ENCODE measurements at regions not wholly inside any gene's neighbourhood (a gene's known extent, or its start where the extent isn't known, plus 50 kb on each side); places are given as distances from the start of the nearest gene placed in this dataset.
A peak's percentile ranks its signal among the peaks of the same experiment; 100 is the strongest.
"Not testable (repeated sequence)": the region's sequence is repeated elsewhere in the genome, so short reads cannot be mapped to it uniquely, and the experiment has no call there.

DNA sequence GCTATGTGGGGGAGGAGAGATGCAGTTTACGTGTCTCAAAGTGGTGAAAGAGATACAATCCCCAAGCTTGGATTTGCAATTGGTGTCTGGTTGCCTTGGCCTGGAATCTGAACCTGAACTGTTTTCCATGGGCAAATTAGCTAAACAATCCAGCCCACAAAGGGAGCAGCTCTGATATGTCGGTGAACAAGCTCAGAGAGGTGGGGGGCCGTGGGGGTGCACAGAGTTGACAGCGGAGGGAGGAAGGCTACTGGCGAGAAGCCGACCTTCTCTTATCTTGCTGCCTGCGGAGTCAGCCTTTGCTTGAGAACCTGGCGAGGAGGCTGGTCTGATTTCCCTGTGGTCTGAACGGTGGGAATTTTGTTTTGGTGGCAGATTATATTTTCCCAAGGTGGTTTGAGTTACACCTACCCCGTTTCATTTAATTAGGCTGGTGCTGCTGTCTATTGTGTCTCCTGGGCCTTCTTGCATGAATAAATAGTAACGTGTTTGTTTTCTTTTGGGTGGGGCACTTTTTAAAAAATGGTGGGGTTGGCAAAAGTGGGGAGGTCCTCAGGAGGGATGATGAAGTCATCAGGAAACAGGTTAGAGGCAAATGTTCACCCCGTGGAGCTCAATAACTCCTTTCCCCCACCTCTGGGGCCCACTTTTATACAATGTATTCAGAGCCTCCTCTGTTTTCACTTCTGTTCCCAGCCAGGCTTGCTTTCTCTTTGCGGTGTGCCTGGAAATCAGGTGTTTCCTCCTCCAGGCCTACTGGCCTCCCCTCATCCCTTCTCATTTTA is 80.9 kb upstream of the IGFBP5 start:
- DNase-seq = no peak

DNA sequence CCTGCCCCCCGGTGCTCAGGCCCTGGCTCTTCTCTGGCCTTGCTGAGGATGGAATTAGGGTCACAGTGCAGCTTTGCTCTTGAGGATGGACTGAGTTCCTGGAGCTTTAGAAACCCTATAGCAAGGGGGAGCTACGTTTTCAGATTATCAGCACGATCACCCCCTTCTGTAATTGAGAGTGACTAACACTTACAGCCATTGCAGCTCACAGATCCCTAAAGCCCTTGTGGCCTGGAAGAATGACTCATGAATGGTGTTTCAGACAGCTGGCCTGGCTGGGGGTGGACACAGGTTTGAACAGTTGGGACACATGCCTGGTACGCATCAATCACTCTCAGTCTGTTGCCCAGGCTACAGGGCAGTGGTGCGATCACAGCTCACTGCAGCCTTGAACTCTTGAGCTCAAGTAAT is 79.7 kb upstream of the IGFBP5 start:
- no peak for DNase-seq

DNA sequence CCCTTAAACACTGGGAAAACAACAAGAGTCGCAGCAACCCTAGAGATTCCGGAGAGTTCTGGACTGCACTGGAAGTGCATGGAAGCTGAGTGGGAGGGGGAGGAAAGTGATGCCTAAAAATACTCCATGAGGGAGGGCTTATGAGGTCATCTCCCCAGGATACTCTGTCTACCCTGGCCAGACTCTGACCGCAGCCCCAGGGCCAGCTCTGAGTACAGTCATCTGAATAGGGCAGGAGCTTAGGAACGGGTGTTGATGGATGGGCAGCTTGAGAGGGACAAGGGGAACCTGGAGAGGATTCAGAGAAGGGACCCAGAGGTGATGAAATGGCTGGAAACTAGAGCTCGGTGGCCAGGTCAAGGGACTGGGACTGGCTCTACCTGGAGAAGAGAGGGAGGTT is 79.3 kb upstream of the IGFBP5 start:
- DNase-seq = no peak

DNA sequence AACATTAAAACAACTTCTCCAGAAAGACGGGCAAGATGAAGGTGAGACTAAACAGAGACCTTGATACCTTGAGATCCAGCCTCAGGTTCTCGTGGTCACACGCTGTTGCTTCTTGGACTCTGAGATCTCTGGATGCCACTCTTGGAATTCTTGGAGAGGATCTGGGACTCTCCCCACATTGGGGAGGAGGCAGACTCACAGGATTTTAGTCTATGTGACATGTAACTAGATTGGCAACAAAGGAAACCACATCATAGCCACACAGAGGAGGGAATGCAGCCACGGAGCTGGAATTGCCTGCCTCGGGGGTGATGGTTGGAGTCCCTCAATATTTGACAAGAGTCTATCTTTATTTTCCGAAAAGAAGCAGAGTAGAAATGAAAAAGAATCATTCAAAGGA is 78.8 kb upstream of the IGFBP5 start:
- no peak for DNase-seq

DNA sequence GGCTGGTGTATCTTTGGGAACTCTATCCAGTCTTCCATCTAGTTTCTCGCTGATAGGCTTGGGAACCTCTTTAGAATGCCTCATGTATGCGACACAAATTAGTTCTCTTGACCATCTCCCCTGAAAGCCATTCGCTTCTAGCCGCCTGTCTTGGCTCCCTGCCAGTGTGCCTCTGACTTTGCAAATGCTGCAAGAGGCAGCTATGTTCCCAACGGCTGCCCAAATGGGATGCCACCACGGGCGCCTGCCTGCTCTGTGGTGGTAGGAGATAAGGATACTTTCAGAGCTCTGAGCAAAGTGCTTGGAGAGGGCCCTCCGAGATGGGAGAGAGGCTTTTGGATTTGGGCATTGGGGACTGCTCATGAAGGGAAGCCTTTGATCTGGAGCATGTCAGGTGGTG is 77.7 kb upstream of the IGFBP5 start:
- peak in 1 of 56 donors; percentile 10 for DNase-seq

DNA sequence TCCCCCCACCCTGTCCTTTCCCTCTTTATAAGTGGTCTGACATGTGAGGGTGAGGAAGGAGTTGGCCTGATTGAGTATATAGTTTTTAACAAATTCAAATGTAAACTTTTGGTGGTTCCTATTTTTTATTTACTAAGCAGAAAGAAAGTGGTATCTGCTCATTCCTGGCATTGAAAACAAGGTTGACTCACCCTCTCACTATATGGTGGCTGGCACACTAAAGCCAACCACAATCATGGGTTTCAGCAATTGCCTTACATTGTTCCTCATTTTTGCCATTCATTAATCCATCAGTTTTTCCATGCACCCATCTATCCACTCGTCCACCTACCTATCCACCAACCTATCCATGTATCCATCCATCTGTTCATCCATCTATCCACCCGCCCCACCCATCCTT is 75.4 kb upstream of the IGFBP5 start:
- DNase-seq = no peak

DNA sequence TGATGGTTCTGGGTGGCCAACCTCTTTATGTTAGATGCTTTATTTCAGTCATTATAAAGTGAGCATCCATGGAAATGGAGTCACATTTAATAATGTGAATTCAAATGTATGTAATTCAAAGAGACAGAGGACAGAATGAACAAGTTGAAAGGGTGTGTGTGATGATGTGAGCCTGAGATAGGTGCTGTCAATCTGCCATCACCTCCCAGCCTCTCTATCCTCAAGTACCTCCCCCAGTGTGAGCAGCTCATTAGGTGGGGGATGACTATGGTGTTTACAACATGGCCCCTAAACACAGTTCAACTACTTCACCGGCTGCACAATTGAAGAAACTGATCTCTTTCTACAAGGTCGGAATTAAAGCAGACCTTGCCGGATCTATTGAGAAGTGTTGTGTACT is 74.7 kb upstream of the IGFBP5 start:
- DNase-seq = no peak

DNA sequence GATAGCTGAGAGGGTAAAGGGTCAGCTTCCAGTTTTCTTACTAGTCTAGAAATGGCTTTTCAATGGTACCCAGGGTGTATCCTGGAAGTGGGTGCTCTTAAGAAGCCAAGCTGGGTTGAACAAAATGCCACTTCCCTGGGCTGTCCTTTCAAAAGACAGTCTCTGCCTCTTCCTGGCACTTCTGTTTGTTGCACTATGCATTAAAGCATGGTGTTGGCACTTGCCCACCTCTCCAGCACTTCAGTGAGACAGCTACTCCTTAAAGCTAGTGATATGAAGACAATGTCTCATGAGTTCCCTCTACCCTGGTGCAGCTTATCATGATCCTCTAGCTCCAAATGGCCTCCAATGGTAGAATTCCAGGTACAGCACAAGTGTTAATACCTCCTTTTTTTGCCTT is 74.3 kb upstream of the IGFBP5 start:
- no peak for DNase-seq

DNA sequence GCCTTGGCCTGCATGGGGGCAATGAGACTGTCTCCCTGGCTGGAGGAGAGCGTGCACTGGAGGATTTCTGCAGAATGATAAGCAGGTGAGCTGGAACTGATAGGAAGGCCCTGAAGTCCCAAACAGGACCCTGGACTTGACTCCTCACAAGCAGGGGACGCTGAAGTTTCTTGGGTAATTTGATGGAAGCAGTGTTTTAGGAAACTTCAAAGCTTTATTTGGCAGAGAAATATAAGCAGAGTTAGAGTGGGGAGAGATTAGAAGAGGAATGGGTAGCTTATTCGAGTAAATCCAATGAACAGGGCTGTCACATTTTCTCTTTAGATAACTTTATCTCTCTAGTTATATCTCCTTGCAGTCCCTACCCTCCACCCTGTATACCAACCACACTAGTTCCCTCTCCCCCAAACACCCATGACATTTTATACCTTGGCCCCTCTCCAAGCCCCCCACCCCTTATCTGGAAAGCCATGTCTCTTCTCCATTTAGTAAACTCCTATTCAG is 73.6 kb upstream of the IGFBP5 start:
- DNase-seq = no peak

DNA sequence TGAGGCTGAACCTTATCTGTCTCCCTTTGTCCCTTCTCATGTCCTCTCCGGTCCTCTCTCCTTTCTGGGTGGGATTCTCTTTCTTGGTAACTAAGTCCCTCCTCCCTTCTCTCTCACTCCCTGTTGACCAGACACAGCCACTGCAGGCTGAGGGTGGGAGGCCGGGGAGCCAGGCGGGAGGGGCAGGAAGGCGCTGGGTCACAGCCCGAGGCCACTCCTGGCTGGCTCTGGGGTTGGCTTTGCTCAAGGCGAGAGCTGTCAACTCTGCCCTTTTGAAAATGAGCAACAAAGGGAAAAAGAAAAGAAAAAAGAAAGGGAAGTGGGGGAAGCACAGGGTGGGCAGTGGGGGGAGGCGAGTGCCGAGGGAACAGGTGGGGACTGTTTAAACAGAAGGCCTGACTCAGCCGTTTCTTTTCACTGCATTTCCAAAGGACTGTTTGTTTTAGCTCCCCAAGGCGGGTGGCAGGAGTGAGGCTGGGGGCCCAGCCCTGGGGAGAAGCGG is 70.5 kb upstream of the IGFBP5 start:
- DNase-seq = no peak

DNA sequence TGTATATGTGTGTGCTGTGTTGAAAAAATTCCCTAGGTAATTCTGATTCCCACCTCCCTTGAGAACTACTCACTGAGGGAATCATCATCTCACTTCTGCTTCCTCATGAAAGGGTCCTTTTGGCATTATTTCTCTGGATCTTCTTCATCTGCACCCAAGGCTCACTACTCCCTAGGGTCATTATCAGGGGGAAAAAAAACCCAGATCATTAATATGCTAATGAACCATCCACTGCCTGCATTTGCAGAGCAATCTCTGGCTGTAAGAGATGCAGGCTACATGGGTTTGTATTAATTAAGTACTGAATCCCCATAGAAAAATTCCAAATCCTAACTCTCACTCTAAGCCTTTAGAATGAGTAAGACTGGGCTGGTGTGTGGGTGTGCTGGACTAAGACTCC is 68.0 kb upstream of the IGFBP5 start:
- DNase-seq = no peak

DNA sequence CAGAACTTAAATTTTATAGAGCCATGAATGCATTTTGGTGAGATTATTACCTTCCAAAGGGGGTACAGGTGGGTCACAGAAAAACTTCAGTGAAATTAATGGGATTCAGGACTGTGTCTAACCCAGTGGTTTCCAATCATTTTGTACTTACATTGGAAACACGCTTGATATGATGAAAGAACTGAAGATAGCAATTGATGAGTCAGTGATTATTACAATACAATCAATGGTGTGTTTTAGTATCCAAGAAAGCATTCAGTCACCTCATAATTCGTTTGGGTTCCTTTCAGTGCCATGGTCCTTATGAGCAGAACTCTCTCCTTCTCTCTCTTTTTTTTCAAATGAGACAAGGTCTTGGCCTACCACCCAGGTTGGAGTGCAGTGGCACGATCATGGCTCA is 66.5 kb upstream of the IGFBP5 start:
- no peak for DNase-seq

DNA sequence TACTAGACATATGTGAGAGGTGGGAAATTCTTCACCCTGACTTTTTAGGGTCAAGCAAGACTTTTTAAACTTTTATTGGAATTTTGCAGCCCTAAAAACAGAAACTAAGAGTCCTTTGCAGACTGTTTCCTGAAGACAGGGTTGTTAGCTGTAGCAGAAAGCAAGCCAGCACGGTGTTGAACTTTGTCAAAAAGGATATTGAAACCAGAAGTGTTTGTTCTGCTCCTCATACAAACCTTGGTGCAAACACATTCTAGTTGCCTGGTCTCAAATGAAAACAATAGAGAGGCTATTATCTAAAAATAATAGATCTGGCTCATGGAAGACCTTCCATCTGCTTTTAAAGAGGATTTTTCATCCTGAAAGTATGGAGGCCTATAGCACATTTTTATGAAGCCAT is 65.8 kb upstream of the IGFBP5 start:
- DNase-seq = no peak

DNA sequence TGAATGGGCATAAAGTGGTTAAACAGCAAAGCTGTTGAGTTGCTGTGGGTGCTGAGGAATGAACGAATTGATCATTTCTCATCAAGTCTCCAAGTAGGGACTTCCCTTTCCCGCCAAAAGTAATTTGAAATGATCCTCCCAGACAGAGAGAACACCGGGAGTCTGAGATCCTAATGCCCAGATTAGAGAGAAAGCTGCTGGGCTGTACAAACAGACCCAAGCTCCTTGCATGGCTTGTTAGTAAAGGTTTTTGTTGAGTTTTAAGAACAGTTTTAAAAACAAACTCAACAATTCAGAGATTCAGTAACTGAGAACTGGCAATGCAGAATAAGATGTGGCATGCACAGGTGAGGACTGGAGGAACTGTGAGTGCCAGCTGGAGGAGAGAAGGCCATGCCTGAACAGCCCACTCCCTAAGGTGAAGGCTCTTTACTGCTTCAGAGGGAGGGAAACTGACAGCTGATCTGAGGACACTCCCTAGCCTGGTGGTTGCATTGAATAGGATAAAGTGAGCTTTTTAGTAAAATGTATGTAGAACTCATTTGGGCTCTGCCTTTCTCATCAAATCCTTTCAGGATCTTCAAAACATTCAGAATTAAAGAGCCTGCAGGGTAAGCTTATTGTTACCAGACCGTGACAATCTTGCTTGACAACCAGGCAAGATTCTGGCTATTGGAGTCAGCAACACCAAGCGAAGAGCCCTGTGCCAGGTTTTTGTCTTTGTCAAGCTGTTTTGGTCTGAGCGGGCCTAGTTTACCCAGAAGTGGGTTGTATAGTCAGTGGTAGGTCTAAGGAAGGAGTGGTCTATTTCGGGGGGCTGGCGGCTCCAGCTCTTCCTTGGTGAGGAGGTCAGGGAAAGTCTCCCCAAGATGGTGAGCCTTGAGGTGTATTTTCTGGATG is 63.2 kb upstream of the IGFBP5 start:
- no peak for DNase-seq

DNA sequence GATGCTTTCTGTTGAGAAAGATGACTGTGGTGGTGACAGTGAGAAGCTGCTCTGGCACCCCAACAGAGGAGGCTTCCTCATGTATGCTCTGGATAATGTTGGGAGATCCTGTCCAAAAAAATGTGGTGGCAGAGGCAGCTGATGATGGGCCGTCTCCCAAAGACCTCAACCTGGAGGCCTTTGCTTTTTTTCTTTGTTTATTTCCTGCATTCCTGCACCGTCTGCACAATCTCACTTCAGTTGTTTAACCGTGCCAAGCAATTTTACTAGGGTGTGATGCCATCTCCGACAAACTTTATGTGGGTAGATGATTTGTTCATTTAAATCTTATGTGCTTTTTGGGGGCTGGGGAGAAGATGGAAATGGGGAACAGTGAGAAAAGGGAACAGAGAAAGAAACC is 62.2 kb upstream of the IGFBP5 start:
- DNase-seq = no peak

DNA sequence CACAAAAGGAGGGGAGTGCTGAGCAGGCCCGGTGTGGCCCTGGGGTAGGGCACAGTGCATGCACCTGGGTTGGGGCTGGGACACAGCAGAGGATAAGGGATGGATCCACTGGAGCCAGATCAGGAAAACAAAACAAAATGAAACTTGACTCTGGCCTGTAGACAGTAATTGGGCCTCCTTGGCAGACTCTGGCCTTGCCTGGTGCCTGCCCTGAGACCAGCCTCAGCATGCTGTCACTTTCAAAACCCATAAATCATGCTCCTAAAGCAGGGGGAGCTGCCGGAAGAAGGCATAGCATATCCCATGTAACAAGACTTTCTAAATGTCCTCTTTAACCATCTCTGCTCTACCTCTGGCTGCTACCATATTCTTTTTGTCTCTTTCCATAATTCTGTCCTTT is 61.1 kb upstream of the IGFBP5 start:
- no peak for DNase-seq

DNA sequence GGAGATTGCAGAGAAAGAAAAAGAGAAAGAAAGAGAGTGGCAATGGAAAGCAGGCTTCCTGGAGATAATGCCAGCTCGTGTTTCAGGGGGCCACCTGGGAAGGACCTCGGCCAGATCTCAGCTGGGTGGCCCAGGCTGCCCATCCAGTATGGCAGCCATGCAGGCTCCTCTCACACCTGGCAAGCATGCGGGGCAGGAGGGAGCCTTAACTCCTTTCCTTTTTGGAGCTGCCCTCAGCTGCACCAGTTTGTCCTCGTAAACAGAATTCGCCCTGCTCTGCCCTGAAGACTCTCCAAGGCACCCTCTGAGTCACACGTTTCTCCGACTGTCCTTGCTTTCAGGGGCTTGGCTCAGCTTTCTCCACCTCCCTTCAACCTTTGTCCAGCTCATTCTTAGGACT is 59.5 kb upstream of the IGFBP5 start:
- no peak for DNase-seq

DNA sequence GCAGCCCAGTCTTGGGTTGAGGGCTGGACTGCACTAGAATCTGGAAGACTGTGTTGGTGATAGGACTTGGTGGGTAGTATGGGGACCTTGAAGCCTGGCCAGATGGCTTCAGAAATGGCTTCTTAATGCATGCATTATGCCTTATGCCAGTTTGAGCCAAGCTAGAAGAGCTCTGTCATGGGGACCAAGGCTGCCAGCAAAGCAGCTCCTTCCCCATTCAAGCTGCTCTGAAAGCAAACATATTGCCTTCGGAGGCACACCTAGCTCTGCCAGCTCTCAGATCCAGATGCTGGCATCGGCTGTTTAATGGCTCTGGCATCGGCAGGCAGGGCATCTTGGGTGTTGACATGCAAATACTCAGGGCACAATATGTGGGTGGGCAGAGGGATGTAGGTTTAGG is 59.0 kb upstream of the IGFBP5 start:
- no peak for DNase-seq

DNA sequence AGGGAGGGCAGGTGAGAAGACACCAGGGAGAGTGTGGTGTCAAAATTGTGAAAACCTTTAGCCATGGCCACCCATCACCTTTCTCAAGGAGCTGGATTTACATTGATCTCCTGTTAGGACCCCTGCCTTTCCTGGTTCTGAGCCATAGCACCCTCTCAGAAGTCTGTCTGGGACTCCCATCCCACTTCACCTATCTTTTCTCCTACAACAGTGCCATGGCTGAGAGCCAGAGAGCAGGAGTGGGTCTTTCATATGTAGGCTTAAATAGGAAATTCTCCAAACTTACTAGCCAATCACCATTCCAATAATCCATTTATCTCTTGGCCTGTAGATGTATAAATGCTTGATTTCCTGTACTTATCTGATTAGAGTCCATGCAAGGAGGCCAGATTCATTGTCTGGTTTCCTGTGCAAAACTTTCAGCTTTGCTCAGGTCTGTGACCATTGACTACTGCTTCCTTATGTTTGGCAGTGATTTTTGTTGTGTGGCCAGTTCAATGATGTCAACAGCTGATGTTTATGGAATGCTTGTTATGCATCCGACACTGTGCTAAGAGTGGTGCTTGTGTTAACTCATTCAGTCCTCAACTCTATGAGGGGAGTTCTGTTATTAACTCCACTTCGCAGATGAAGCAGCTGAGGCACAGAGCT is 57.6 kb upstream of the IGFBP5 start:
- DNase-seq = no peak

DNA sequence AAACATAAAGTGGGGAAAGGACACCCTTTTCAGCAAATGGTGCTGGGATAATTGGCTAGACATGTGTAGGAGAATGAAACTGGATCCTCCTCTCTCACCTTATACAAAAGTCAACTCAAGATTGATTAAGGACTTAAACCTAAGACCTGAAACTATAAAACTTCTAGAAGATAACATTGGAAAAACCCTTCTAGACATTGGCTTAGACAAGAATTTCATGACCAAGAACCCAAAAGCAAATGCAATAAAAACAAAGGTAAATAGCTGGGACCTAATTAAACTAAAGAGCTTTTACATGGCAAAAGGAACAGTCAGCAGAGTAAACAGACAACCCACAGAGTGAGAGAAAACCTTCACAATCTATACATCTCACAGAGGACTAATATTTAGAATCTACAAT is 55.4 kb upstream of the IGFBP5 start:
- DNase-seq = not testable (repeated sequence)

DNA sequence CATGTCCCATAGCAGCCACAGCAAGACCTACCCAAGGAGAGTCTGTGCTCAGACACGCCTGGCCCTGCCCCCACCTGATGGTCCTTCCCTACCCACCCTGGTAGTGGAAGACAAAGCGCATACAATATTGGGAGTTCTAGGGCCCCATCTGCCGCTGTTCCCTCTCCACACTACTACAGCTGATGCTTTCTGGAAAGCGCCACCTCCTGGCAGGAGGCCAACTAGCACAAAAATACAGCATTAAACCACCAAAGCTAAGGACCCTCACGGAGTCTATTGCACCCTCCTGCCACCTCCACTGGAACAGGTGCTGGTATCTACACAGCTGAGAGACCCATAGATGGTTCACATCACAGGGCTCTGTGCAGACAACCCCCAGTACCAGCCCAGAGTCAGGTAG is 50.9 kb upstream of the IGFBP5 start:
- not testable (repeated sequence) for DNase-seq

DNA sequence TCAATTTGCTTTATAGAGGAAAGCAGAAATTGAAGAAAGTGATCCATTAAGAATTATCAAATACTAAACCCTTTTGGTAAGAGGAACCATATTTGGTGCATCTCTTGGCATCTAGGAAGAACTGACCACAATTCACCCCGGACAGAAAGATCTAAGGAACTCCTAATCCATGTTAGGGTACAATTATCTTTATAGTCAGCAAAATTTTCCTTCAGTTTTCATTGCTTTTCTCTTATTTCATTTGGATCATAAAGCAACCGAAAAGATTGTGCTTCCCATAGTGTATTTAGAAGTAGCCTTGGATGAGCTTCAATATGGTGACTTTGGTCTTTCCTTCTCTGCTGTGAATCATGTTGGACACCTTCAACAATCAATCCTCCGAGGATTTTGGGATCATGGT is 50.1 kb upstream of the IGFBP5 start:
- DNase-seq = no peak

Data from nucleus accumbens (tissue), 56 donors.